ENCODE measurements at regions not wholly inside any gene's neighbourhood (a gene's known extent, or its start where the extent isn't known, plus 50 kb on each side); places are given as distances from the start of the nearest gene placed in this dataset.

DNA sequence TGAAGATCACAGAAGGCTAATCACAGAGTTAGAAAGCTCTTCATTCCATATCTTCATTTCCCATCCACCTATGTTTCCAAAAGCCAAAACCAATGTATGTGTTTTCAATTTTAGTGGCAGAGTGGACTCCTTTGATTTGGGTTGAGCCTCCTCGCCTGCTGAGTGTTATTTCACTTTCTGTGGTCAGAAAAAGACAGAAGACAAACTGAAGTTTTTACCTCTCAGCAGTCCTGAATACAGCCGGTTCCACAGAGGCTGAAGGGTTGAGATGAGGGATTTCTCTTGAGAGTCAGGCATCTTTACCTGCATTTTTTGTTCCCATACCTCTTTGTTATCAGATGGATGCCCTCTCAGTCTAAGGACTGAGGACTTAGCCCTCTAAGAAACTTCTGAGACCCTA lies 659.6 kb downstream of the CCSER2 start:
- no peak overlapping the region for H3K27ac ChIP-seq
- no peak for DNase-seq (ENCODE audit: low read depth, low spot score)

DNA sequence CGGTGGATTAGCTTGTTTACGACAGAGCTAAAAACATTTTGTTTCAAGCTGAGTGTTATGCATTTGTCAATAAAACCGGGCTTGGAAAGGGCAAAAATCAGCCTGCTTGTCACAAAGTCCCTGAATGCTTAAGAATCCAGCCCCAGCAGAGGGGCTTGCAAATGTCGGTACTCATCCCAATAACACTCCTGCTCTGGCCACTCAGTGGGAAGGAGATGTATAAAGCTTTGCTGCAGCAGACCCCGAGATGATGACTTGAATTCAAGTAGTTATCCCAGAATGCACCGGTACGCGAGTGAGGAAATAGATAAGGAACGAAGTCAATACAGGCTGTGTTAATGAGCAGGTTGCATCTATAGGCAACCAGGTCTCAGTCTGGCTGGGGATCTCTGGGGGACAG lies 662.3 kb downstream of the CCSER2 start:
- H3K27ac ChIP-seq = no peak overlapping the region
- DNase-seq (ENCODE audit: low read depth, low spot score) = no peak

DNA sequence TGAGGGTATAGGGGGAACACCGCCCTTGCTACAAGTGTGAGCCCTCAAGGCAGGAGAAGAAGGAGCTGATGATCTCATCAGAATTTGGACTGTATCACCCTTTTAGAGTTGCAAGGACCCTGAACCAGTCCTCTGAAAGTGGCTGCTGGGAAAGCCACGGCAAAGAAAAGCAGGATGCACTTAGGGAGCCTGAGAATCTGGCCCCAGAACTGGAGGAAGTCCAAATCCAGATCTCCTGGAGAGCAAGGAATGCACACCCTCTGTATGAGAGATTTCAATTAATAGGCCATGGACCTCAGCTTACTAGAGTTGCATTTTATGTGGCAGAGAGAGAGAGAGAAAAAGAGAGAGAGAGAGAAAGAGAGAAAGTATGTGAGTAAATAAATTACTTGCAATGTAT lies 662.9 kb downstream of the CCSER2 start:
- DNase-seq (ENCODE audit: low read depth, low spot score) = no peak
- no peak overlapping the region for H3K27ac ChIP-seq

DNA sequence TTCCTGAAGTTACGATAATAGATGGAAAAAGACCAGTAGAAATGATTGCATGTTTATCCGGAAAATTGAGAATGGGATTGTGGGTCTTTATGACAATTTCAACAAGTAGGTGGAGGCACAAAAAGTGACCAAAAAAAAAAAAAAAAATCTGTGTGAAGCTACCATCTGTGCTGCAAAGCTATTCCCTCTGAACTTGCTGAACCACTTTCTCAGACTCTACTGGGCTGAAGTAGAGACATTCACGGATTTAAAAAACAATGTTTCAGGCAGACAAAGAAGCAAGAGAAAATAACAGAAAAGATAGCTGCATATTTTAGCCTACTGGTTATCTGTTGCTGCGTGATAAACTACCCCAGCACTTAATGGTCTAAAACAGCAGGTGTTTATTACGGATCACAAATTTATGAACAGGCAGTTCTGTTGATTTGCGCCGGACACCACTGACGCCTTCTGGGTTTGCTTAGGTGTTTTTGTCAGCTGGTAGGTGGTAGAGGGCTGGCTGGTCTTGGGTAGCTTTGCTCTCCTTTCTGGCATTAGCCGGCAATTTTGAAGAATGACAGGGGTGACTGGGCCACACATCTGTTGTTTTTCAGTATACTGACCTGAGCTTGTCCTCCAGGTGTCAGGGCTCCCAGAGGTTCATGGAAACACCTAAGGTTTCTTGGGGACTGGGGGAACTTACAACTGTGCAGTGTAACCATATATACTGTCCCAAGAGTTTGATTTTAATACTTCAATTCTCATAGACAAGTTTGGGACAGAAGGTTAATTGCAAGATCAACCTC lies 665.1 kb downstream of the CCSER2 start:
- no peak for DNase-seq (ENCODE audit: low read depth, low spot score)
- H3K27ac ChIP-seq = no peak overlapping the region

DNA sequence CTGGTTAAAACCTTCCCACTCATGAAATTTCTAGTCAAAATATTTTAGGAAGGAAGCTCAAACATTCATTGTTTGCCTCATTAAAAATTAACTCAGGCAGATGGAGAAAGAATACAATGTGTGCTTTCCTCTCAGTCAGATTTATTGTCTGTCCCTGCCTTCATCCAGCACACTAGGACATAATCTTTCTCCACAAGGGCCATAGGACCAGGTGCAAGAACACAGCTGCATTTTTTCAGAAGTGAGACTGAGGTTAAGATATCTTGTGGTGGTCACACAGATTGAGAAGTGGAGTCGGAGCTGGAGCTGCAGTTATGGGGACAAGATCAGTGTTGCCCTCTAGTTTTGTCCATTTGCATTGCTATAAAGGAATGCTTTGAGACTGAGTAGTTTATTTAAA lies 666.3 kb downstream of the CCSER2 start:
- H3K27ac ChIP-seq = no peak overlapping the region
- DNase-seq (ENCODE audit: low read depth, low spot score) = no peak

DNA sequence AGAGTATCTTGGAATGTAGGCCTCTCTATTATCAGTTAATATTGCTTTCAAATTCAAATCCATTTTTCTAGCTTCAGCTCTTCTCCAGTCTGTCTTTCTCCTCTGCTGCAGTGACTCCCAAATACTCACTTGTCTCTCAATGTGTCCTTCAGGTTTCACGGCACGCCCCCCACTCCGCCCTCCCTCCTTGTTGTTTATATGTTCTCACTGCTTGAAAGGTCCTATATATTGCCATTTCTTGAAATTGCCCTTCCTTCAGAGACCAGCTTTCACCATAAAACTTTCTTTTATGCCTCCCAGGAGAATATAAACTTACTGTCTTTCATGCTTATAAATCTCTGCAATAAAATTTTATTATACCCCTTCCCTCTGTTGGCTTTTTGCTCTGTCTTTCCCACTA lies 668.2 kb downstream of the CCSER2 start:
- no peak overlapping the region for H3K27ac ChIP-seq
- DNase-seq (ENCODE audit: low read depth, low spot score) = no peak

DNA sequence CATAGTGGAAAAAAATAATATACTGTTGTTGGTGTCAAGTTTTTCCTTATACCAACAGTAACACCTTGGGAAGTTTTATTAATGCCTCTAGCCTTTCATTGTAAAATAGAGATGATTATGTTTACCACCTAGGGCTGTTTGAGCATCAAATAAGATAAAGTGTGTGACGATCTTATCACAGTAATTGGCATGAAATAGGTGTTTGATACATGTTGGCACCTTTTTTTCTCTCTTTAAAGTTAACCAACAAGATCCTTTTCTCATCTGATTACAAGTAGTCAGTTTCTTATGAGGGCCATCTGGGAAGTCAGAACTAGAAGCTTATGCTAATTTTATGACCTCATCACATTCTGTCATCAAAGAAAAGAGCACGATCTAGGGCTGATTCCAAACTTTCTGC lies 669.5 kb downstream of the CCSER2 start:
- DNase-seq (ENCODE audit: low read depth, low spot score) = no peak
- no peak overlapping the region for H3K27ac ChIP-seq

DNA sequence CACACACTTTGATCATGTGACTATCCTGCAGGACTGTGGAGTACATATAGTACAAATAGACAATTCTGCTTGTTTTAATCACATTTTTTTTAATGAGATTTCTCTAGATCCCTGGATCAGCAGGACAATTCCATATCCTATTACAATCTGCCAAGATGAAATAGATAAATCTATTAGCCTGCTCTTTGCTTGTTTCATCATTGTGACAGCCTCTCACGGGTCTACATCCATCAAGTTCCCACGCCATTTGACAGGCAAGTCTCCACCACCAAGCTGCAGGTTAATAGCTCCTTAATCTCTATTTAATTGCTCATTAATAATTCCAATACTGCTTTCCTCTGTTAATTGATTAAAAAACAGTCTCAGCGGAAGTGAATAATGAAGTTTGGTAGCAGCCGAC lies 671.5 kb downstream of the CCSER2 start:
- no peak overlapping the region for H3K27ac ChIP-seq
- DNase-seq (ENCODE audit: low read depth, low spot score) = no peak

DNA sequence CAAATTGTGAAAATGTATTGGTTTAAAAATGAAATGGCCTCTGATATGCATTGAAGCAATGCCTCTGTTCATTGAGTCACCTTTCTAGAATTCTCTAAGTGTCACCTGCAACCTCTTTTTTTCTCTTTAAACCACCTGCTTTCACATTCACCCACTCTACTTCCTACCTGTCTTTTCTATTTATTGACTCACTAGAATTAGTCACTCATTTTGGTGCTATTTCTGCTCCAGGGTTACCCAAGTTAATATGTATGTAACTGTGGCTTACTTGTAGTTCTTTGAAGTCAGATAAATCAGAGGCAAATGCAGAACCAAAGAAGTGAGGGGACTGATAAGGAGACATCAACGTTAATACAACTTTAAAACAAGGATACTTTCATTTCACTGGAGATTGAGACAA lies 674.7 kb downstream of the CCSER2 start:
- no peak overlapping the region for H3K27ac ChIP-seq

DNA sequence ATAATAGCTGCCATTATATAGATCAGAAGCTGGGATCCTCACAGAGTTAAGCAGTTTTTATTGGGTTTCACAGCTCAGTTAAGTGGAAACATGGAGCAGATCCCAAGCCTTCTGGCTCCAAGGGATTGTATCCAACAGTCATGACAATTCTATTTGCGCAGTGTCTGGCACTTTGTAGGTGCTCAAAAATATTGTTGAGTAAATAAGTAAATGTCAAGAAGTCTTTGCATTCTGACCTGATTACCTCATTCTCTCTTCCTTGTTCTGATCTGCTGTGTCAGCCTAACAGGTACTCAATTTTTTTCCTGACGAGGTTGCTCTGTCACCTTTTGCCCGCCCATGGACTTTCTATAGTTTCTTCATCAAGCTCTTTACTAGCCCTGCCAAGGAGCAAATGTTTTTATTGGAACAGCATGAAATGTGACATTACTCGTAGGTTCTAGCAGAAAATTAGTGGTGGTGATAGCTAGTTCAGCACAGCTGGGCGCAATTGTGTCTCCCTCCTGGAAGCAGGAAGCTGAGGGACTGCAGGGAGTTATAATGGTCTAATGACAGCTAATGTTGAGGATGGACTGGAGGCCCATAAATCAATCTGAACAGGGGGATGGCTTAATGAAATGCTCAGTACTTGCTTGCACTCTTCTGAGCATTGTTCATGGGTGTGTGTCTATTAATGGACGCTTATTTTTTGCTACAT lies 680.2 kb downstream of the CCSER2 start:
- no peak for DNase-seq (ENCODE audit: low read depth, low spot score)
- no peak overlapping the region for H3K27ac ChIP-seq

More for the DNA sequence above, 674.7 kb downstream of the CCSER2 start:
- DNase-seq (ENCODE audit: low read depth, low spot score) = no peak

DNA sequence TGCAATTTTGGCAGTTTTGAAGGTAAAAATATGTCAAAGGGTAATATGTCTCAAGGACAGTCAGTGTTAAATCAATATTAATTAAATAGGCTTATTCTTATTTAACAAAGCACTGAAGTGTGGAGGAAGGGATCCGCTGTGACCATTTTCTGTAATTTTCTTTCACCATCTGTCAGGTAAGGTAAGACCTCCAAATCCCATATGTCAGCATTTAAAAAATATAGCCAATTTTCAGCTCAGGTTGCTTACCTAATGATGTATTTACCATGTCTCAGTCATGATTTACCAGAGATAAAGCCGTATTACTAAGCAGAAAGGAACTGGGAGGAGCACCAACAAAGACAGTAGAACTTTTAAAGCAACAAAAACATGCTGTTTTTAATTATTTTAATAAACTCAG lies 683.9 kb downstream of the CCSER2 start:
- no peak overlapping the region for H3K27ac ChIP-seq
- DNase-seq (ENCODE audit: low read depth, low spot score) = no peak

DNA sequence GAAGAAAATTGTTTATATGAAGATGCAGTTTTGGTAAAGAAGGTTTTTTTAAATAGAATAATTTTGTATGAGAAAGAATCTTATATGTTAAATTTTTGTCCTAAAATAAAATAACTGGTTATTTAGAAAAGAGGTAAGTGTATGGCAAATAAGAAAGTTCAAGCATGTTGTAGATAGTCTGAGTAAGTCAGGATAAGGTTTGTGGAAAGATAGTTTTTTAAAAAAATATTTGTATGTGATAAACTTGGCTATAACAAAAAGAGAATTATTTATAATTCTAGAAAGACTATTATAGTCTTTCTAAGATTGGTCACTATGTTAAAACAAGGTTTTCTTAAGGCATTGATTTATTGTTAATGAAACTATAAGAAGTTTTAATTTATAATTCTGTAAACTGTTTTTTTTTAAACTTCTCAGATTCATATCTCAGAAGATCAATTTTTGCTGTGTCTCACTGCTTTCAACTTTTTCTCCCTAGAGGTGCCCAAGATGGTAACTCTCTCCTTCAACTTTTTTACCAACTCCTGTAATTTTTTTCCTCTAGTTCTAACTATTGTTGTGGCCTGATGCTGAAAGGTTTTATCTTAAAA lies 698.6 kb downstream of the CCSER2 start:
- no peak for DNase-seq (ENCODE audit: low read depth, low spot score)
- H3K27ac ChIP-seq = no peak overlapping the region

DNA sequence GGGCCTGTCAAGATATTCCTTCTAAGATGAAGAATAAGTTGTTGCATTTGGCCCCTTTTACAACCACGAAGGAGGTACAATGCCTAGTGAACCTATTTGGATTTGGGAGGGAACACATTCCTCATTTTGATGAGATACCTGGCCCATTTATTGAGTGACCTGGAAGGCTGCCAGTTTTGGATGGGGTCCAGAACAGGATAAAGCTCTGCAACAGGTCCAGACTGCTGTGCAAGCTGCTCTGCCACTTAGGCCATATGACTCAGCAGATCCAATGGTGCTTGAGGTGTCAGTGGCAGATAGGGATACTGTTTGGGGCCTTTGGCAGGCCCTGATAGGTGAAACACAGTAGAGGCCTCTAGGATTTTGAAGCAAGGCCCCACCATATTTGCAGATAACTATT lies 704.6 kb downstream of the CCSER2 start:
- no peak overlapping the region for H3K27ac ChIP-seq
- no peak for DNase-seq (ENCODE audit: low read depth, low spot score)

DNA sequence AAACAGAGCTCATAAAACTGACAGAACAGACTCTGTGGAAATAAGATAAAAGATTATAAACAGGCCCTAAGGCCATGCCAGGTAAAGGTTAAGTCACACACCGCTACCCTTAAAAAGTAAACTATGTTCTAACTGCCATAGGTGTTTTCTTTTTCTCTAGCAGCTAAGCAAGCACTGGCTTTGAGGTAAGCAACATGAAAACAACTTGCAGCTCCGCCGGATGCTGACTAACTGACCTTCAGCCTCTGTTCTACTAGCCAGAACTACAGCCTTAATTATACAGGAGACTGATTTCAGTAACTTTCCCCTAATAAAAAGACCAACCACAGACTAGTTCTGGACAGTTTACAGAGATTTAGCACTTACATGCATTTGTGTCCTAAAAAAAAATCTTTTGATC lies 708.3 kb downstream of the CCSER2 start:
- no peak overlapping the region for H3K27ac ChIP-seq
- no peak for DNase-seq (ENCODE audit: low read depth, low spot score)

DNA sequence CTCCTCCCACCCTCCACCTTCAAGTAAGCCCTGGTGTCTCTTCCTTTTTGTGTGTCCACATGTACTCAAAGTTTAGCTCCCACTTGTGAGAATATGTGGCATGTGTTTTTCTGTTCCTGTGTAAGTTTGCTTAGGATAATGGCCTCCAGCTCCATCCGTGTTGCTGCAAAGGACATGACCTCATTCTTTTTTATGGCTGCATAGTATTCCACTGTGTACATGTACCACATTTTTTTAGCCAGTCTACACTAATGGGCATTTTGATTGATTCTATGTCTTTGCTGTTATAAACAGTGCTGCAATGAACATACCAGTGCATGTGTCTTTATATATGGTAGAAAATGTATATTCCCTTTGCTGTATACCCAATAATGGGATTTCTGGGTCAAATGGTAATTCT lies 710.9 kb downstream of the CCSER2 start:
- no peak for DNase-seq (ENCODE audit: low read depth, low spot score)
- H3K27ac ChIP-seq = no peak overlapping the region

DNA sequence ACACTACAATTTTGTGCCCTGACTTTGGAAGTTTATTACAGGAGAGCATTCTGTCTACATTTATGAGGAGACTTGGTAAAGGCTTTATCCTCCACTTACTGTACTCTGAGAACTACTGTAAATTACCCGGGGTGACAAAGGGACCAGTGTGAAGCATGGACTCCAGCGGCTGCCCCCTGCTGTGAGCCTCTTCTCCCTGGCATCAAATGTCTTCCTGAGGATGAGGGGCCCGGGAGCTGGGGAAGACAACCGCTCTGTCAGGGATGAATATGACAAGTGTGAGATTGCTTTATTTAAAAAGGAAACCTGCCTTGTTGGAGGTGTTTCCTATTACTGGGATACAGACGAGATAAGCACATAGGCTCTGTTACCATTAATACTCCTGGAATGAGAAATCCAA lies 714.8 kb downstream of the CCSER2 start:
- no peak overlapping the region for H3K27ac ChIP-seq
- DNase-seq (ENCODE audit: low read depth, low spot score) = no peak

DNA sequence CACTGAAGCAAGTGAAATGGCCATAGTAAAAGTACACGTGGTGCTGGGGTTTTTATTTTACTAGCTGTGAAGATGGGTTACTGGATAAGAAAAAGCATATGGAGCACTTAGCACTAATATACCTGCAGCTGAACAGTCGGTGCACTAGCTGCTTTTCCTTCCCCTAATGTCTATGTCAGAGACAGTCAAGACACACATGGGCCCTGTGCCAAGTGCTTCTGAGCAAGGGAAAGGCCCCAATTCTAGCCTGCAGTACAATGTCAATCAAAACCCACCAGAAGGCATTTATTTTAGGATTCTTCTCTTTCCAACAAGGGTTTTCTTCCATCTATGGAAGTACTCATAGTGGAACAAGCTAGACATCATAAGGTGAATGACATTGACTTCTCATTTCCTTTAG lies 716.7 kb downstream of the CCSER2 start:
- DNase-seq (ENCODE audit: low read depth, low spot score) = no peak
- no peak overlapping the region for H3K27ac ChIP-seq

DNA sequence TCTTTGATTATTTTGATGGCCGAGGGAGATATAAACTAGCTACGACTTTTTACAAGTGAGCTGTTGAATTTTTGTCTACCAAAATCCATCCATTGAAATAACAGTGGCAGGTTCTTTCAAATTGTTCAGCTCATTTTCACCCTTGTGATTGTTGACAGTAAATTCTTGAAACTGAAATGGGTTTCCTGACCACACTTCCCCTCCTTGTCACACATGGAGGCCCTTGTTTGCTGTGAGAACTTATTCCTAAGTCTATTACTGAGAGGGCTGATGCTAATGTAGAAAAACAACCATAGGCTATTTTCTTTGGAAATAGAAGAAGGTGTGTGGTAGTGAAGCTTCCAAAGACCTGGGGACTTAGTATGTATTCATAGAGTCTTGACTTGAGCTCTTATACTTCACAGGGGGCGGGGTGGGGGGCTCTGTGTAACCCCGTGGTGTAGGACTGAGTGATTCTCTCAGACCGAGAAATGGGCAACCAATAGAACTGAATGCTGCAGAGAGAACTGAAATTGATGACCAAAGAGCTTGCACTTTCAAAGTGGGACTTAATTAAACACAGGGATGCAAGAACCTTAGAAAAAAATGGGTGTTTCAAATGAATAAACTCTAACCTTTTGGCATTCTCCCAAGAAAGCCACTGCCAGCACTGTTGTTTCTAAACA lies 718.9 kb downstream of the CCSER2 start:
- no peak overlapping the region for H3K27ac ChIP-seq
- no peak for DNase-seq (ENCODE audit: low read depth, low spot score)

DNA sequence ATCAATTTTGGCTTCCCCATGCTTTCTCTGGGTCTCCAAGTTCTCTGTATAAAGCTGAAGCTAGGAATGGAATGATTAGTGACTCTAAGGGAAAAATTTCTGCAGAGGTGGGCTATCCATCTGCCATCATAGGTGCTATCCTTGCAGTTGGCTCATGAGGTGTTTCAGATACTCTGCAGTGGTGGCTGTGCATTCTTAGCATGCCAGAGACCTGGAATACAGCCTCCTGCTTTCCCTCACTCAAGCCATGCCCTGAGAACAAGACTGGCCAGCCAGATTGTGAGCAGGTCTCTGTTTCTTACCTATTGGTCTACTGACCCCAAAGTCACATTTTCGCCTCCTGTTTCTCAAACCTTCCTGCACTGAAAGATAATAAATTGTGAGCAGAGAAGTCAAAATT lies 719.6 kb downstream of the CCSER2 start:
- no peak overlapping the region for H3K27ac ChIP-seq
- DNase-seq (ENCODE audit: low read depth, low spot score) = no peak

DNA sequence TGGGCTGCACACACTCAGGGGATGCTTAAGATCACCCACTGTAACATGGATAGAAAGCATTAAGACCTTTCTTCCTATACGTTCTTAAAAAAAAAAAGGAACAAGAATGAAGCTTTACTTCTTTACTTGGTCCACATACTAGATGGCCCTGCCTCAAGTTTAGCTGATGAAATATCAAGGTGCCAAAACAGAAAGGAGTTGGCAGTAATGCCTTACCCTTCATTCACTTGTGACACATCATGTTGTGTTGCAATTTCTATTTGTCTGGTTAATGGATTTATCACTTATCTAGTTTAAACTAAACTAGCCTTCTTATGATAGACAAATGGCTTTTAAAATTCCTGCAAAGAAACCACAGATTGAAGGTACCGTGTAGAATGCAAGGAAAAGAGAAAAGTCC lies 720.3 kb downstream of the CCSER2 start:
- no peak overlapping the region for H3K27ac ChIP-seq
- no peak for DNase-seq (ENCODE audit: low read depth, low spot score)

DNA sequence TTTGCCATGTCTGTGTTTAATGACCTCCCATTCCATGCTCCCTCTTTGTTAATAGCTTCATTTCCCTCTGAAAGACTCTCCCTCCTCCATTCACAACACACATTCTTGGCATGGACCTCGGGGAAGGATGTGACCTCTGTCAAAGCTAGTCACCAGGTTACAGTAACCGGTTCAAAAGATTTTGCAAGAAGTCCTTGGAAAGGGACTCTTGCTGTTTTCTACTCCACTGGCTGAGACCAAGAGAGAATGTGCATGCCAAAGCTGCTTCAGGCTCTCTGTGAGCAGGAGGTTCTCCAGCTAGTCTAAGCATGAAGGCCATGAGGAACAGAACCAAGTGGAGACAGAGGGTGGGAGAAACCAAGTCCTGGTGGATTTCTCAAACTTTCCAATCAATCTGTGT lies 732.6 kb downstream of the CCSER2 start:
- DNase-seq (ENCODE audit: low read depth, low spot score) = no peak
- H3K27ac ChIP-seq = no peak overlapping the region
